Brain microvascular endothelial cell (primary cell): ENCODE measurements at regions not wholly inside any gene's neighbourhood (a gene's known extent, or its start where the extent isn't known, plus 50 kb on each side); places are given as distances from the start of the nearest gene placed in this dataset.

Experiments
- DNase-seq: peaks from one replicate; pipeline ENCODE4 v3.0.0-alpha.2; 2020
- H3K27ac ChIP-seq: fragments of 250-450 bp; sonication (Bioruptor Pico); 2 replicates; pipeline ENCODE4 v1.5.1; 2020; ENCODE audit warnings: mild to moderate bottlenecking, moderate library complexity
- H3K27me3 ChIP-seq: fragments of 250-450 bp; sonication (Bioruptor Pico); replicated peaks from 2 replicates; pipeline ENCODE4 v1.5.1; 2020; ENCODE audit warnings: mild to moderate bottlenecking
- H3K36me3 ChIP-seq: fragments of 250-450 bp; sonication (Bioruptor Pico); replicated peaks from 2 replicates; pipeline ENCODE4 v1.5.1; 2020; ENCODE audit warnings: mild to moderate bottlenecking
- H3K4me3 ChIP-seq: 2 replicates; pipeline ENCODE4 v1.5.1; 2011; ENCODE audit warnings: low read depth, mild to moderate bottlenecking, control low read depth, low read length, moderate library complexity
- in situ Hi-C: cut with HindIII; loops from 2 replicates; pipeline ENCODE4 v1.10.0; 2017; ENCODE audit warnings: low sequenced_read_pairs, low pct_ligation_motif_present
- TF ChIP-seq, protein P1 (sequence below): IDR thresholded peaks from 2 replicates; pipeline ENCODE4 v1.5.1; 2011; ENCODE audit warnings: low read depth, mild to moderate bottlenecking, moderate library complexity, low read length, control low read depth, inconsistent platforms; ENCODE audit errors: missing control alignments

DNA sequence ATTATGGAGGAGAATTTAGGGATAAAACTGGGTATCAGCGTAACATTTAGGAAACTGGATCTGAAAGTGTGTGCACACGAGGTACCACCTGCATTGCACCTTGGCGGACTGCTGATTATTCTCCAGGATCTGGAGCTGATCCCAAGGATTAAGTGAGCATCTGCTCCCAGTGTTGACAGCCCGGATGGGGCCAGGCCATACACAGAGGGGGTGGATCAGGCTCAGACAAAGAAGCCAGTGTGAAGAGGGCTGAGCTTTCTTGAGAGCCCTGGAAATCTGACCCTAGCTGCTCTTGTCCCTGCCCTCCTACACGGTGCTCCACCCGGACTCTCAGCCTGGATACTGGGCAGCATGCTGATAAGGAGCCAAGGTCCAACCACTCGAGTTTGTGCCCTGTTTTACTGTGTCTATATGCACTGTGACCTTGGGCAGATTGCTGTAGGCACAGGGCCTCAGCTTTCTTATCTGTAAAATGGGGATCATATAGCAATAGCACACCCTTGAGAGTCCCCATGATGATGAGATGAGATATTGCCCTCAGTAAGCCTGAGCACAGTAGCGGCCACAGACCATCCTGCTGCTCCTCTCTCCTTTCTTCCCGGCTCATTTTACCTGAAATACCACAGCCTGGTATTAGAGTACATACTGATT is 396.8 kb upstream of the CELF4 start:
- DNase-seq = no peak
- no peak overlapping the region for H3K4me3 ChIP-seq
- no peaks in the 10 kb centered on the region for H3K36me3 ChIP-seq
- TF ChIP-seq, protein P1, sequence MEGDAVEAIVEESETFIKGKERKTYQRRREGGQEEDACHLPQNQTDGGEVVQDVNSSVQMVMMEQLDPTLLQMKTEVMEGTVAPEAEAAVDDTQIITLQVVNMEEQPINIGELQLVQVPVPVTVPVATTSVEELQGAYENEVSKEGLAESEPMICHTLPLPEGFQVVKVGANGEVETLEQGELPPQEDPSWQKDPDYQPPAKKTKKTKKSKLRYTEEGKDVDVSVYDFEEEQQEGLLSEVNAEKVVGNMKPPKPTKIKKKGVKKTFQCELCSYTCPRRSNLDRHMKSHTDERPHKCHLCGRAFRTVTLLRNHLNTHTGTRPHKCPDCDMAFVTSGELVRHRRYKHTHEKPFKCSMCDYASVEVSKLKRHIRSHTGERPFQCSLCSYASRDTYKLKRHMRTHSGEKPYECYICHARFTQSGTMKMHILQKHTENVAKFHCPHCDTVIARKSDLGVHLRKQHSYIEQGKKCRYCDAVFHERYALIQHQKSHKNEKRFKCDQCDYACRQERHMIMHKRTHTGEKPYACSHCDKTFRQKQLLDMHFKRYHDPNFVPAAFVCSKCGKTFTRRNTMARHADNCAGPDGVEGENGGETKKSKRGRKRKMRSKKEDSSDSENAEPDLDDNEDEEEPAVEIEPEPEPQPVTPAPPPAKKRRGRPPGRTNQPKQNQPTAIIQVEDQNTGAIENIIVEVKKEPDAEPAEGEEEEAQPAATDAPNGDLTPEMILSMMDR = no peak
- in situ Hi-C loops = no loop called here
- no peaks in the 10 kb centered on the region for H3K27me3 ChIP-seq
- H3K27ac ChIP-seq = no peak overlapping the region

DNA sequence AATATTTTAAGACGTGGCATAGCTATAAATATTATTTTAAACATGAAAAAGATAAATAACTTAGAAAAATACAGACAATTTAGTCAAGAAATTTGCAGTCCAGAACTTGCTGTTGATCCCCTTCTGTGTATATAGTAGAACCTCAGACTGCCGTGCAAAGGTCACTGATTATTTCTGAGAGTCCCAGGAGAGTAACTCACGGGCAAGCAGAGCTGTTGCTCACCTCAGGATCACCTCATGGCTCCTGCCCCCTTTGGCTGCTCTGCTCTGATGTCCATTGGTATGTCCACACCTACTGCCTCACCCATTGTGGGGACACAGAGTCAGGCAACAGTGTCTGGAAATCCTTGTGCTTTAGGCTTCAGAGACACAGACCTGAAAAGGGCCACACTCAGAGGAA is 392.9 kb upstream of the CELF4 start:
- in situ Hi-C loops = no loop called here
- DNase-seq = no peak
- Histone ChIP-seq H3K27me3 (no peaks in the 10 kb centered on the region), H3K27ac (no peak overlapping the region), H3K4me3 (no peak overlapping the region), H3K36me3 (no peaks in the 10 kb centered on the region)
- TF ChIP-seq, protein P1 = no peak

DNA sequence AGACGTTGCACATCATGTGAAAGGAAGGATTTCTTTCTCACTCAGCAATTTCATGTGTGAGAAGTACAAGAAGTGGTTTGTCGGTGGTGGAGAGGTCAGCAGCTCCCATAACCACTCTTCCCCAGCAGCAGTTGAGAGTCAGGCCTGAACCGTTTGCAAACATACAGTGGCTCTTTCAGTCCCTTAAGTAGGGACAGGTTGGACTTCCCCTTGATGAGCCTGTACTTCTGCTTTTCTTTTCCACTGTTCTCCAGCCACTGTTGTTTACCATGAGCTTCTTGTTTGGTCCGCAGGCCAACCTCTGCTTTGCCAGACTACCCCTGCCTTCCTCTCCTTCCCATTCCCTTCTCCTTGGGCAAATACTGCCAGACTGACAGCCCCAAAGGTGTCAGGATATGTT is 391.3 kb upstream of the CELF4 start:
- Histone ChIP-seq H3K27me3 (no peaks in the 10 kb centered on the region), H3K27ac (no peak overlapping the region), H3K36me3 (no peaks in the 10 kb centered on the region), H3K4me3 (no peak overlapping the region)
- in situ Hi-C loops = no loop called here
- no peak for DNase-seq
- TF ChIP-seq, protein P1 = no peak

DNA sequence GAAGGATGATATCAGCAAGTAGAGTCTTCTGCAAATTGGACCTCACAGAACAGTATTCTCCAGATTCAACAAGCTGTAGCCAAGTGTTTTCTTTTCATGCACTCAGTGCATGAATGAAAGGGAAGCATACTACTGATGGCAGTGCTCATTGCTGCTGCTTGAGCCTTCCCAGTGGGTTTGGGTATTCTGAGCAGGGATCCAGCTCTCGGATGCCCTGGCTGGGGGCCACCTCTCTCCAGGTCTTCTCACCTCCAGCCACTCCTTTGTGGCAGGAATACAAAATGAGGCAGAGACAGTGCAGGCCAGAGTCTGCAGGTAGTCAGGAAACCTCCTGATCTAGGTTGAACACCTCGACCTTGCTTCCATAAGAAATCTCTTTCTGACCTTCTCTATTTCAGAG is 390.4 kb upstream of the CELF4 start:
- DNase-seq = no peak
- in situ Hi-C loops = no loop called here
- TF ChIP-seq, protein P1 = no peak
- H3K27me3 ChIP-seq = no peaks in the 10 kb centered on the region
- no peak overlapping the region for H3K4me3 ChIP-seq
- H3K27ac ChIP-seq = no peak overlapping the region
- no peaks in the 10 kb centered on the region for H3K36me3 ChIP-seq

DNA sequence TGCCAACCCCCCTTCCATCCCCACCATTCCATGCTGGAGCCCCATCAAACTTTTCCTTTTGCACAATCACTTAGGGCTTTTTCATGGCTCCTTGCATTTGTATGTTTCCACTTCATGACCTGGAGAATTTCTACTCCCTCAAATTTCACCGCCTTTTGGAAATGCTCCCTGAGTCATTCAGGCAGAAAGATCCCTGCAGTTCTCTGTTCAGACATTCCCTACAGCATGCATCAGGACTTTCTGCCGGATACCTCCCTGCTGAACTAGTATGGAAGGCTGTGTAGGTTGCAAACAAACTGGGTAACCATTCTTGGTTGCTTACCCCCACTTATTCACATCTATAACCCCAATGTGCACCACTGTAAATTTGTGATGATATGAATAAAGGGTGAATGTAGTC is 389.6 kb upstream of the CELF4 start:
- no peak overlapping the region for H3K4me3 ChIP-seq
- no peak for DNase-seq
- no peaks in the 10 kb centered on the region for H3K27me3 ChIP-seq
- no peaks in the 10 kb centered on the region for H3K36me3 ChIP-seq
- H3K27ac ChIP-seq = no peak overlapping the region
- TF ChIP-seq, protein P1 = no peak
- in situ Hi-C loops = no loop called here

DNA sequence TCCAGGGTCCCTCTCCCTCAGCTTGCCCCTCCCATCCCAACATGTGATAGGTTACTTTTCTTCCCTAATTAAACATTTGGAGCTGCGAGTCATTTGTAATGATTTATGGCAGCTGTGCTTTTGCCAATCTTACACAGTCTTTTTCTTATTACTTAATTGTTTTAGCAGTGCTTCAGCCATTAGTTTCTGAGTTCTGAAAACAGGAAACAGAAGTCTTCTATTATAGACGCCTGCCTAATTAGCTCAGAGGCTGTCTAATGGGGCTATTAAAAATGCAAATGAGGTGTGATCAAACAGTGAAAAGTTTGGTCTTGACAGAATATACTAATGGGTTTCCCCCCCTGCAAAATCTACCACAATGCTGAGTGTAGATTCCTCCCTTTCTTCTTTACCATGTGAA is 388.3 kb upstream of the CELF4 start:
- in situ Hi-C loops = no loop called here
- H3K27me3 ChIP-seq = no peaks in the 10 kb centered on the region
- TF ChIP-seq, protein P1 = no peak
- no peak overlapping the region for H3K27ac ChIP-seq
- H3K36me3 ChIP-seq = no peaks in the 10 kb centered on the region
- no peak overlapping the region for H3K4me3 ChIP-seq
- no peak for DNase-seq
